ENCODE measurements at regions not wholly inside any gene's neighbourhood (a gene's known extent, or its start where the extent isn't known, plus 50 kb on each side); places are given as distances from the start of the nearest gene placed in this dataset.

DNA sequence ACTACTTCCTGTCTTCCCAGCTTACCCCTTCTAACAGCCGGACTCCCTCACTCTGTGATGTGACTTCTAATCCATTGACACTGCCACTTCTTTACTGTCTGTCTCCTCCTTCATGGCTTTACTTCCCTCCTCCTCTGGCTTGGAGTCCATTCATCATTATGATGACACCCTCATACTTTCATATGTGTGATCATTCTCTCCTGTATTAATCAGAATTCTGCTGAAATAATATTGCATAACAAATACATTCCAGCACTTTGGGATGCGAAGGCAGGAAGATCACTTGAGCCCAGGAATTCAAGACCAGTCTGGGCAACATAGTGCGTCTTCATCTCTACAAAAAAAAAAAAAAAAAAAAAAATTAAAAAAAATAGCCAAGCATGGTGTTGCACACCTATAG is 147.9 kb upstream of the BTBD3 start:
- no peaks in the 10 kb centered on the region for H3K27me3 ChIP-seq
- H3K9me3 ChIP-seq, result no peaks in the 10 kb centered on the region
- no peak overlapping the region for H3K27ac ChIP-seq
- no peak for DNase-seq
- no peaks in the 10 kb centered on the region for H3K36me3 ChIP-seq
- intact Hi-C loops (cut with DNase I; ENCODE audit: low total_unique reads), result no loop called here
- no peaks in the 10 kb centered on the region for H3K4me1 ChIP-seq
- H3K4me3 ChIP-seq, result no peak overlapping the region
- no peak for TF ChIP-seq CTCF (IDR thresholded peaks at IDR 0.05)

GRCh38 chr20:11772226-11772730 is 145.4 kb upstream of the BTBD3 start:
- H3K27me3 ChIP-seq, result no peaks in the 10 kb centered on the region
- no peak for DNase-seq
- no peak for TF ChIP-seq CTCF (IDR thresholded peaks at IDR 0.05)
- H3K4me1 ChIP-seq, result no peaks in the 10 kb centered on the region
- no peaks in the 10 kb centered on the region for H3K36me3 ChIP-seq
- no peaks in the 10 kb centered on the region for H3K9me3 ChIP-seq
- H3K27ac ChIP-seq, result no peak overlapping the region
- H3K4me3 ChIP-seq, result no peak overlapping the region
- intact Hi-C loops (cut with DNase I; ENCODE audit: low total_unique reads), result no loop called here

GRCh38 chr20:11776687-11777086 is 141.0 kb upstream of the BTBD3 start:
- H3K9me3 ChIP-seq, result no peaks in the 10 kb centered on the region
- H3K27ac ChIP-seq, result no peak overlapping the region
- H3K36me3 ChIP-seq, result no peaks in the 10 kb centered on the region
- TF ChIP-seq CTCF (IDR thresholded peaks at IDR 0.05), result no peak
- DNase-seq, result no peak
- H3K27me3 ChIP-seq, result no peaks in the 10 kb centered on the region
- intact Hi-C loops (cut with DNase I; ENCODE audit: low total_unique reads), result no loop called here
- H3K4me3 ChIP-seq, result no peak overlapping the region
- H3K4me1 ChIP-seq, result peaks cover 0 to 5% (median 0%) of the 10 kb centered on the region in 4 donors

DNA sequence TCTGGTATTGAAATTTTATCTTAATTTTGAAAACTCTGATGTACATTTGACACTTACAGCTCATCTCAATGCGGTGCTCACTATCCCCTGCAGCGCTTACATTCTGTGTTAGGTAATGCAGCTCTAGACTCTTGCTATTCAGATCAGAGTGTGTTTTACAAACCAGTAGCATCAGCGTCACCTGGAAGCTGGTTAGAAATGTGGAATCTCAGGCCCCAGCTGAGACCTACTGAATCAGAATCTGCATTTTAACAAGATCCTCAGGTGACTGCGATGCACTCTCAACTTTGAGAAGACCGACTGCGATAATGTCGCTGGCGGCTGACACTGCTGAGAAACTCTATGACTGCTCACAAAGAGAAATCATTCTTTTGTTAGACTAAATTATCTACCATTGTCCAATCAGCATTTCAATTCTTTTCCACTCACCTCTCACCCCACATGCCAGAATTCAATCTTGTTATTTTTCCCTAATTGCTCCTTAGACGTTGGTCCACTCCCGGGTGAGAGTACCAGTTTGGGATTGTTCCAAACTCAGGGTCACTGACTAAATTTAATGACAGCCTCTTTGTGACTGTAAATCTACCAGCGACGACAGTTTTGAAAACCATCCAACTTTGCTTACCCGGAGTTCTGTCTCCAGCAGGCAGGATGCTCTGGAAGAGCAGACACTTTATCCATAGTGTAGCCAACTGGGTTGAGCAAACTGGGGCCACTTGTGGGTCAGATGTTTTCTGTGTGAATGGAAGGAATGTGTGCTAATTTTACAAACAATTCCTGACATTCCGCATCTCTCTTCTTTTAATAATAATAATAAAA is 140.1 kb upstream of the BTBD3 start:
- no peaks in the 10 kb centered on the region for H3K9me3 ChIP-seq
- no peak for DNase-seq
- no peaks in the 10 kb centered on the region for H3K36me3 ChIP-seq
- H3K27me3 ChIP-seq, result no peaks in the 10 kb centered on the region
- peaks cover 0 to 5% (median 0%) of the 10 kb centered on the region in 4 donors for H3K4me1 ChIP-seq
- no peak for TF ChIP-seq CTCF (IDR thresholded peaks at IDR 0.05)
- H3K4me3 ChIP-seq, result peak overlapping the region; percentile 1 to 21
- intact Hi-C loops (cut with DNase I; ENCODE audit: low total_unique reads), result no loop called here
- H3K27ac ChIP-seq, result no peak overlapping the region

DNA sequence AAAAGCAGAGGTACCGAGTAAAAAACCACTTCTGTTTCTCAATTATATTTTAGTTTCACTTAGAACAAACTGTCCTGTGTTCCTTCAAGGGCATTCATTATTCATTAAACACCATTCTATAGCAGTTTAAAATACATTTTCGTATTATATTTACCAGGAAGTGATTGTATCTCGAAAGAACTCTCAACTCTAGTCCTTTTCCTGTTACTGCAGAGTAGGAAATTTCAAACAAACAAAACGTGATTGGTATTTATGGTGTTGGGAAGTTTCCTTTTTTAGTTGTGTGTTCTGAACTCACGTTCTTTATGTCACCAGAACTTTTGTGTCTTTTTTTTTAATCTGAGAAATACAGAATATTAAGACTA is 139.5 kb upstream of the BTBD3 start:
- Histone ChIP-seq H3K27me3 (no peaks in the 10 kb centered on the region), H3K4me3 (peak overlapping the region; percentile 1 to 21), H3K4me1 (peaks cover 0 to 5% (median 0%) of the 10 kb centered on the region in 4 donors), H3K36me3 (no peaks in the 10 kb centered on the region), H3K9me3 (no peaks in the 10 kb centered on the region), H3K27ac (no peak overlapping the region)
- DNase-seq, result no peak
- intact Hi-C loops (cut with DNase I; ENCODE audit: low total_unique reads), result no loop called here
- TF ChIP-seq CTCF (IDR thresholded peaks at IDR 0.05), result no peak

Data from tibial artery (tissue), 4 donors.